ENCODE measurements at regions not wholly inside any gene's neighbourhood (a gene's known extent, or its start where the extent isn't known, plus 50 kb on each side); places are given as distances from the start of the nearest gene placed in this dataset.

- no peak overlapping the region for H3K27ac Mint-ChIP-seq (ENCODE audit: unreplicated experiment)
- intact Hi-C loops (cut with micrococcal nuclease; ENCODE audit: unreplicated experiment): no loop called here
- no peaks in the 10 kb centered on the region for H3K27me3 Mint-ChIP-seq (ENCODE audit: unreplicated experiment)
- peaks cover 2% of the 10 kb centered on the region for H3K9me3 Mint-ChIP-seq (ENCODE audit: low read depth, unreplicated experiment)
- H3K4me3 Mint-ChIP-seq (ENCODE audit: low read depth, unreplicated experiment): no peak overlapping the region
- CTCF ChIA-PET: no interaction called here
- no peaks in the 10 kb centered on the region for H3K36me3 Mint-ChIP-seq (ENCODE audit: insufficient read depth, unreplicated experiment)
- no peak for TF ChIP-seq CTCF (IDR thresholded peaks at IDR 0.05; ENCODE audit: unreplicated experiment)
- H3K4me1 Mint-ChIP-seq (ENCODE audit: low read depth, unreplicated experiment): no peaks in the 10 kb centered on the region
- DNase-seq: no peak
- no TSS peak for BruUV-seq (replicated peaks)
These were observed 665.7 kb upstream of the ARPP21 start for GRCh38 chr3:34973586-34973985.

GRCh38 chr3:34983631-34984030 is 655.7 kb upstream of the ARPP21 start:
- H3K36me3 Mint-ChIP-seq (ENCODE audit: insufficient read depth, unreplicated experiment): no peaks in the 10 kb centered on the region
- BruUV-seq (replicated peaks): no TSS peak
- no peak for TF ChIP-seq CTCF (IDR thresholded peaks at IDR 0.05; ENCODE audit: unreplicated experiment)
- intact Hi-C loops (cut with micrococcal nuclease; ENCODE audit: unreplicated experiment): no loop called here
- DNase-seq: no peak
- no peaks in the 10 kb centered on the region for H3K4me1 Mint-ChIP-seq (ENCODE audit: low read depth, unreplicated experiment)
- no peaks in the 10 kb centered on the region for H3K27me3 Mint-ChIP-seq (ENCODE audit: unreplicated experiment)
- no peak overlapping the region for H3K27ac Mint-ChIP-seq (ENCODE audit: unreplicated experiment)
- CTCF ChIA-PET: no interaction called here
- no peaks in the 10 kb centered on the region for H3K9me3 Mint-ChIP-seq (ENCODE audit: low read depth, unreplicated experiment)
- no peak overlapping the region for H3K4me3 Mint-ChIP-seq (ENCODE audit: low read depth, unreplicated experiment)

GRCh38 chr3:34988296-34988695 is 651.0 kb upstream of the ARPP21 start:
- BruUV-seq (replicated peaks): no TSS peak
- Mint-ChIP-seq H3K27me3 (ENCODE audit: unreplicated experiment) (no peaks in the 10 kb centered on the region), H3K4me1 (ENCODE audit: low read depth, unreplicated experiment) (no peaks in the 10 kb centered on the region), H3K27ac (ENCODE audit: unreplicated experiment) (no peak overlapping the region), H3K4me3 (ENCODE audit: low read depth, unreplicated experiment) (no peak overlapping the region), H3K9me3 (ENCODE audit: low read depth, unreplicated experiment) (no peaks in the 10 kb centered on the region), H3K36me3 (ENCODE audit: insufficient read depth, unreplicated experiment) (no peaks in the 10 kb centered on the region)
- CTCF ChIA-PET: interaction anchor here (0.6 kb wide), 1 partner anchor 101 kb away, joined by 3 read pairs; no protein-coding TSS in a partner anchor
- intact Hi-C loops (cut with micrococcal nuclease; ENCODE audit: unreplicated experiment): no loop called here
- no peak for DNase-seq
- no peak for TF ChIP-seq CTCF (IDR thresholded peaks at IDR 0.05; ENCODE audit: unreplicated experiment)

- Mint-ChIP-seq H3K4me1 (ENCODE audit: low read depth, unreplicated experiment) (peaks cover 16% of the 10 kb centered on the region), H3K4me3 (ENCODE audit: low read depth, unreplicated experiment) (no peak overlapping the region), H3K36me3 (ENCODE audit: insufficient read depth, unreplicated experiment) (no peaks in the 10 kb centered on the region), H3K27me3 (ENCODE audit: unreplicated experiment) (no peaks in the 10 kb centered on the region), H3K9me3 (ENCODE audit: low read depth, unreplicated experiment) (no peaks in the 10 kb centered on the region), H3K27ac (ENCODE audit: unreplicated experiment) (no peak overlapping the region)
- intact Hi-C loops (cut with micrococcal nuclease; ENCODE audit: unreplicated experiment): loop anchor here (10.0 kb wide), 1 partner anchor 259 kb away; no protein-coding TSS in a partner anchor
- CTCF ChIA-PET: interaction anchor here (0.6 kb wide), 1 partner anchor 27 kb away, joined by 3 read pairs; no protein-coding TSS in a partner anchor
- no peak for TF ChIP-seq CTCF (IDR thresholded peaks at IDR 0.05; ENCODE audit: unreplicated experiment)
- DNase-seq: no peak
- no TSS peak for BruUV-seq (replicated peaks)
These were observed 643.4 kb upstream of the ARPP21 start for GRCh38 chr3:34995796-34996430.

Data from Calu3 (cell line).